Fibroblast of lung (primary cell): ENCODE measurements at regions not wholly inside any gene's neighbourhood (a gene's known extent, or its start where the extent isn't known, plus 50 kb on each side); places are given as distances from the start of the nearest gene placed in this dataset.
"Not testable (repeated sequence)": the region's sequence is repeated elsewhere in the genome, so short reads cannot be mapped to it uniquely, and the experiment has no call there.

Experiments
- DNase-seq, 2 donors: peaks; one replicate each; pipeline versions ENCODE4 v3.0.0 to v3.0.0-alpha.2; 2010; ENCODE audit warnings: low read depth in 2 of 2
- H2AFZ ChIP-seq: 2 replicates; pipeline ENCODE4 v1.5.1; 2012; ENCODE audit warnings: low read length, control low read depth, inconsistent platforms
- H3K27ac ChIP-seq: 2 replicates; pipeline ENCODE4 v1.5.1; 2011; ENCODE audit warnings: low read length, control low read depth; ENCODE audit not compliant: insufficient read depth
- H3K27me3 ChIP-seq: 2 replicates; pipeline ENCODE4 v1.5.1; 2011; ENCODE audit warnings: mild to moderate bottlenecking, low read length; ENCODE audit not compliant: control insufficient read depth, insufficient read depth
- H3K36me3 ChIP-seq: 2 replicates; pipeline ENCODE4 v1.5.1; 2011; ENCODE audit warnings: low read length; ENCODE audit not compliant: control insufficient read depth, insufficient read depth
- H3K4me1 ChIP-seq: 2 replicates; pipeline ENCODE4 v1.5.1; 2011; ENCODE audit warnings: low read length; ENCODE audit not compliant: control insufficient read depth, insufficient read depth; ENCODE audit errors: extremely low read depth
- H3K4me2 ChIP-seq: 2 replicates; pipeline ENCODE4 v1.5.1; 2011; ENCODE audit warnings: low read length, control low read depth; ENCODE audit not compliant: insufficient read depth; ENCODE audit errors: extremely low read depth
- H3K4me3 ChIP-seq, 4 experiments: fragments of 200-600 bp in 1 of 4; sonication (generic) in 1 of 4; replicated peaks in 1 of 4; 2 replicates each; pipeline ENCODE4 v1.5.1; 2011 to 2016; ENCODE audit warnings: low read length in 4 of 4, low read depth in 3 of 4, mild to moderate bottlenecking in 3 of 4, control low read depth in 2 of 4, inconsistent platforms in 1 of 4, mixed read lengths in 1 of 4; ENCODE audit not compliant: insufficient read depth in 1 of 4; ENCODE audit errors: control extremely low read depth in 1 of 4
- H3K79me2 ChIP-seq: 2 replicates; pipeline ENCODE4 v1.5.1; 2012; ENCODE audit warnings: mild to moderate bottlenecking, low read length, inconsistent platforms; ENCODE audit not compliant: control insufficient read depth, insufficient read depth
- H3K9ac ChIP-seq: 2 replicates; pipeline ENCODE4 v1.5.1; 2011; ENCODE audit warnings: mild to moderate bottlenecking, low read length, control low read depth; ENCODE audit not compliant: insufficient read depth
- H3K9me3 ChIP-seq: 2 replicates; pipeline ENCODE4 v1.5.1; 2012; ENCODE audit warnings: low read depth, low read length; ENCODE audit not compliant: control insufficient read depth, insufficient read depth
- H4K20me1 ChIP-seq: 2 replicates; pipeline ENCODE4 v1.5.1; 2011; ENCODE audit warnings: low read length; ENCODE audit not compliant: control insufficient read depth, insufficient read depth; ENCODE audit errors: extremely low read depth
- EZH2 ChIP-seq: IDR thresholded peaks from 2 replicates; pipeline ENCODE4 v1.5.1; 2012; ENCODE audit warnings: low read length, control low read depth, mild to moderate bottlenecking; ENCODE audit errors: missing control alignments
- TF ChIP-seq, protein P1 (sequence below), 2 donors: IDR thresholded peaks in 1 of 2; conservative IDR thresholded peaks in 1 of 2; 1 replicate in 1 of 2; 2 replicates in 1 of 2; pipeline ENCODE4 v1.5.1; 2011 to 2012; ENCODE audit warnings: low read length in 2 of 2, control low read depth in 1 of 2, inconsistent platforms in 1 of 2, low read depth in 1 of 2, mild to moderate bottlenecking in 1 of 2

- Histone ChIP-seq H3K9me3 (no peaks in the 10 kb centered on the region), H3K79me2 (no peaks in the 10 kb centered on the region), H3K27ac (no peak overlapping the region), H3K4me2 (no peak overlapping the region), H3K4me1 (no peaks in the 10 kb centered on the region), H3K4me3 (no peak overlapping the region), H3K36me3 (no peaks in the 10 kb centered on the region), H3K9ac (no peak overlapping the region), H2AFZ (no peak overlapping the region), H4K20me1 (no peaks in the 10 kb centered on the region), H3K27me3 (no peaks in the 10 kb centered on the region)
- TF ChIP-seq, protein P1, sequence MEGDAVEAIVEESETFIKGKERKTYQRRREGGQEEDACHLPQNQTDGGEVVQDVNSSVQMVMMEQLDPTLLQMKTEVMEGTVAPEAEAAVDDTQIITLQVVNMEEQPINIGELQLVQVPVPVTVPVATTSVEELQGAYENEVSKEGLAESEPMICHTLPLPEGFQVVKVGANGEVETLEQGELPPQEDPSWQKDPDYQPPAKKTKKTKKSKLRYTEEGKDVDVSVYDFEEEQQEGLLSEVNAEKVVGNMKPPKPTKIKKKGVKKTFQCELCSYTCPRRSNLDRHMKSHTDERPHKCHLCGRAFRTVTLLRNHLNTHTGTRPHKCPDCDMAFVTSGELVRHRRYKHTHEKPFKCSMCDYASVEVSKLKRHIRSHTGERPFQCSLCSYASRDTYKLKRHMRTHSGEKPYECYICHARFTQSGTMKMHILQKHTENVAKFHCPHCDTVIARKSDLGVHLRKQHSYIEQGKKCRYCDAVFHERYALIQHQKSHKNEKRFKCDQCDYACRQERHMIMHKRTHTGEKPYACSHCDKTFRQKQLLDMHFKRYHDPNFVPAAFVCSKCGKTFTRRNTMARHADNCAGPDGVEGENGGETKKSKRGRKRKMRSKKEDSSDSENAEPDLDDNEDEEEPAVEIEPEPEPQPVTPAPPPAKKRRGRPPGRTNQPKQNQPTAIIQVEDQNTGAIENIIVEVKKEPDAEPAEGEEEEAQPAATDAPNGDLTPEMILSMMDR (conservative IDR thresholded peaks at IDR 0.05 in 1 of 2, IDR thresholded peaks at IDR 0.05 in 1 of 2; ENCODE audit: low read depth in 1 of 2, low read length in 2 of 2) = no peak
- no peak for TF ChIP-seq EZH2
- no peak for DNase-seq
Measured at GRCh38 chr5:153939101-153939500, 99.6 kb downstream of the FAM114A2 start.

DNA sequence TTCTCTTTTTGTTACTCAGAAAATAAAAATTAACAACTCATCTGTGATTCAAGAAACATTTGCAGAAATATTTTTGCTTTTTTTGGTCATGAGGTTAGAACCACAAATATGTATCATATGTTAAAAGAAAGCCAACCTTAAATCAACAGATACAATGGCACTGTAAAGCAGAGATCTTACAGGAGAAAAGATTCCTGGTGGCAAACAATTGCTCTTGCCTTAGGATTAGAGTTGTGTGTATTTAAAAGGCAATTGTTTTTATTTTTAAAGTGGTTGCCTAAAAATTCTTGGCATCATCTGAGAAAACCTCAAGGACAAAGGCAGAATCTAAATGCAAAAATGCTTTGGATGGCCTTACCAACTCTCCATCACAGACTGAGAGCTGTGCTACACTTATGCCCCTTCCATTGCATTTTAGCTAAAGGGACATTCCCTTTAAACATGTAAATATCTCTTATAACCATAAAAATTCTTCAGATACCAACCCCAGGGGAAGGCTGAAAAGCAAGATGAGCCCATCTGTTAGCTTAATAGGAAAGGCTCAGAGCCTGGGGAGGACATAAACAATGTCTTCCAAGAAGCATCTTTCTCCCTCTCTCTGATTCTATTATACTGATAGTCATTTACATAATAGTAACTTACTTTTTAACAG, 100.4 kb downstream of the FAM114A2 start:
- no peak for TF ChIP-seq EZH2
- TF ChIP-seq, protein P1 (conservative IDR thresholded peaks at IDR 0.05 in 1 of 2, IDR thresholded peaks at IDR 0.05 in 1 of 2; ENCODE audit: low read depth in 1 of 2, low read length in 2 of 2) = no peak
- H3K27ac ChIP-seq = no peak overlapping the region
- H3K9me3 ChIP-seq = no peaks in the 10 kb centered on the region
- no peaks in the 10 kb centered on the region for H3K4me1 ChIP-seq
- H3K27me3 ChIP-seq = no peaks in the 10 kb centered on the region
- no peak for DNase-seq
- H3K79me2 ChIP-seq = no peaks in the 10 kb centered on the region
- H3K36me3 ChIP-seq = no peaks in the 10 kb centered on the region
- no peak overlapping the region for H3K4me2 ChIP-seq
- H4K20me1 ChIP-seq = no peaks in the 10 kb centered on the region
- no peak overlapping the region for H2AFZ ChIP-seq
- no peak overlapping the region for H3K9ac ChIP-seq
- H3K4me3 ChIP-seq = no peak overlapping the region

DNA sequence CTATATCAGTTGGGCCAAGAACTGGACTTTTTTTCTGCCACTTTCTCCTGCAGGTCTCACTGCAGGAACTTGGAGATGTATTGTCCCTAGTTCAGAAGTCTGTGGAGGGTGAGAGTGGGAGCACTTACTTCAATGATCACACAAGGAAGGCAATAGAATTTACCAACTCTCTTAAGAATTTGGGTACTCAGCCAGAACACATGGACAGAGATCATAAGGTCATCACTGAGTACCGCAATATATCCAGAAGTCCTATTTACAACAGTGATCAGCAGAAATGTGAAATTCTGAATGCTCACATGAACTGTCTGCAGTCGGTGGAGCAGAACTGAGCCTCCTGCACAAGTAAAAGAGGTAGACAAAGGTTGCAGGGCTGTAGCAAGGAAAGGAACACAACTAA, 101.0 kb downstream of the FAM114A2 start:
- Histone ChIP-seq H2AFZ (no peak overlapping the region), H4K20me1 (no peaks in the 10 kb centered on the region), H3K27me3 (no peaks in the 10 kb centered on the region), H3K4me1 (no peaks in the 10 kb centered on the region), H3K79me2 (no peaks in the 10 kb centered on the region), H3K9me3 (no peaks in the 10 kb centered on the region), H3K27ac (no peak overlapping the region), H3K4me3 (no peak overlapping the region), H3K36me3 (no peaks in the 10 kb centered on the region), H3K9ac (no peak overlapping the region), H3K4me2 (no peak overlapping the region)
- TF ChIP-seq EZH2 = no peak
- TF ChIP-seq, protein P1 (conservative IDR thresholded peaks at IDR 0.05 in 1 of 2, IDR thresholded peaks at IDR 0.05 in 1 of 2; ENCODE audit: low read depth in 1 of 2, low read length in 2 of 2) = no peak
- no peak for DNase-seq

DNA sequence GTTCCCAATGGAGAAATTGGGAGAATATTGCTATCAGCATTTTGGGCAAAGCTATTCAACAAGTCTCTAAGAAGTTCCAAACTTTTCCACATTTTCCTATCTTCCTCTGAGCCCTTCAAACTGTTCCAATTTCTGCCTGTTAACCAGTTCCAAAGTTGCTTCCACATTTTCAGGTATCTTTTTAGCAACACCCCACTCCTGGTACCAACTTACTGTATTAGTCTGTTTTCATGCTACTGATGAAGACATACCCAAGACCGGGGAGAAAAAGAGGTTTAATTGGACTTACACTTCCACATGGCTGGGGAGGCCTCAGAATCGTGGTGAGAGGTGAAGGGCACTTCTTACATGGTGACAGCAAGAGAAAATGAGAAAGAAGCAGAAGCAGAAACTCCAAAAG, 103.6 kb downstream of the FAM114A2 start:
- H3K9ac ChIP-seq, H3K27me3 ChIP-seq, H2AFZ ChIP-seq, H3K4me1 ChIP-seq, H4K20me1 ChIP-seq, H3K4me2 ChIP-seq, H3K36me3 ChIP-seq, H3K27ac ChIP-seq, H3K9me3 ChIP-seq, H3K79me2 ChIP-seq, DNase-seq, H3K4me3 ChIP-seq: not testable (repeated sequence)
